Bronchial epithelial cell (primary cell): ENCODE measurements at regions not wholly inside any gene's neighbourhood (a gene's known extent, or its start where the extent isn't known, plus 50 kb on each side); places are given as distances from the start of the nearest gene placed in this dataset.

Source experiments
- DNase-seq: peaks from one replicate; pipeline ENCODE4 v3.0.0-alpha.2; 2010; ENCODE audit warnings: low read depth
- FAIRE-seq: peaks from 2 replicates; lab custom pipeline; 2011; peaks lifted over from hg19 to GRCh38; lab: Jason Lieb, UNC
- H3K27me3 ChIP-seq: 2 replicates; pipeline ENCODE4 v1.5.1; 2011; ENCODE audit warnings: low read length; ENCODE audit not compliant: control insufficient read depth, insufficient read depth
- H3K36me3 ChIP-seq: 2 replicates; pipeline ENCODE4 v1.5.1; 2011; ENCODE audit warnings: low read length; ENCODE audit not compliant: control insufficient read depth, insufficient read depth
- H3K4me3 ChIP-seq: 2 replicates; pipeline ENCODE4 v1.5.1; 2011; ENCODE audit warnings: mild to moderate bottlenecking, low read depth, low read length, control low read depth
- TF ChIP-seq, protein P1 (sequence below): IDR thresholded peaks from 2 replicates; pipeline ENCODE4 v1.5.1; 2011; ENCODE audit warnings: mild to moderate bottlenecking, moderate library complexity, low read length, control low read depth, inconsistent platforms; ENCODE audit not compliant: insufficient read depth, severe bottlenecking

DNA sequence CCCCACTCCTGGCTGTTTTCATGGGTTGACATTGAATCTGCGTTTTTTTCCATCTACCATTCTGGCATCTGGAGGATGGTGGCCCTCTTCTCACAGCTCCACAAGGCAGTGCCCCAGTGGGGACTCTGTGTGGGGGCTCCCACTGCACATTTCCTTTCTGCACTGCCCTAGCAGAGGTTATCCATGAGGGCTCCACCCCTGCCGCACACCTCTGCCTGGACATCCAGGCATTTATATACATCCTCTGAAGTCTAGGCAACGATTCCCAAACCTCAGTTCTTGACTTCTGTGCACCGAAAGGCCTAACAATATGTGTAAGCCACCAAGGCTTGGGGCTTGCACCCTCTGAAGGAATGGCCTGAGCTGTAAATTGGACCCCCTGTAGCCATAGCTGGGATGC lies 147.9 kb upstream of the FMN2 start:
- no peaks in the 10 kb centered on the region for H3K36me3 ChIP-seq
- no peak overlapping the region for H3K4me3 ChIP-seq
- DNase-seq = no peak
- TF ChIP-seq, protein P1, sequence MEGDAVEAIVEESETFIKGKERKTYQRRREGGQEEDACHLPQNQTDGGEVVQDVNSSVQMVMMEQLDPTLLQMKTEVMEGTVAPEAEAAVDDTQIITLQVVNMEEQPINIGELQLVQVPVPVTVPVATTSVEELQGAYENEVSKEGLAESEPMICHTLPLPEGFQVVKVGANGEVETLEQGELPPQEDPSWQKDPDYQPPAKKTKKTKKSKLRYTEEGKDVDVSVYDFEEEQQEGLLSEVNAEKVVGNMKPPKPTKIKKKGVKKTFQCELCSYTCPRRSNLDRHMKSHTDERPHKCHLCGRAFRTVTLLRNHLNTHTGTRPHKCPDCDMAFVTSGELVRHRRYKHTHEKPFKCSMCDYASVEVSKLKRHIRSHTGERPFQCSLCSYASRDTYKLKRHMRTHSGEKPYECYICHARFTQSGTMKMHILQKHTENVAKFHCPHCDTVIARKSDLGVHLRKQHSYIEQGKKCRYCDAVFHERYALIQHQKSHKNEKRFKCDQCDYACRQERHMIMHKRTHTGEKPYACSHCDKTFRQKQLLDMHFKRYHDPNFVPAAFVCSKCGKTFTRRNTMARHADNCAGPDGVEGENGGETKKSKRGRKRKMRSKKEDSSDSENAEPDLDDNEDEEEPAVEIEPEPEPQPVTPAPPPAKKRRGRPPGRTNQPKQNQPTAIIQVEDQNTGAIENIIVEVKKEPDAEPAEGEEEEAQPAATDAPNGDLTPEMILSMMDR = no peak
- no peak for FAIRE-seq
- no peaks in the 10 kb centered on the region for H3K27me3 ChIP-seq

DNA sequence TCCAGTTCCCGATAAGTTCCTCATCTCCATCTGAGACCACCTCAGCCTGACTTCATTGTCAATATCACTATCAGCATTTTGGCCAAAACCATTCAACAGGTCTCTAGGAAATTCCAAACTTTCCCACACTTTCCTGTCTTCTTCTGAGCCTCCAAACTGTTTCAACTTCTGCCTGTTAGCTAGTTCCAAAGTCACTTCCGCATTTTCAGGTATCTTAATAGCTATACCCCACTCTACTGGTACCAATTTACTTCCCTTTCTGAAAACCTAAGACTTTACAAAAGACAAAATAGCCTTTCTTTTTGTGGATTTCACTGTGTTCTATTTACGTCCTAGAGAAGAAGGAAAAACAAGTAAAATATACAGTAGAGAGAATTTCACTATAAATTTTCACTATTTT lies 147.0 kb upstream of the FMN2 start:
- FAIRE-seq = no peak
- no peaks in the 10 kb centered on the region for H3K36me3 ChIP-seq
- no peak for DNase-seq

DNA sequence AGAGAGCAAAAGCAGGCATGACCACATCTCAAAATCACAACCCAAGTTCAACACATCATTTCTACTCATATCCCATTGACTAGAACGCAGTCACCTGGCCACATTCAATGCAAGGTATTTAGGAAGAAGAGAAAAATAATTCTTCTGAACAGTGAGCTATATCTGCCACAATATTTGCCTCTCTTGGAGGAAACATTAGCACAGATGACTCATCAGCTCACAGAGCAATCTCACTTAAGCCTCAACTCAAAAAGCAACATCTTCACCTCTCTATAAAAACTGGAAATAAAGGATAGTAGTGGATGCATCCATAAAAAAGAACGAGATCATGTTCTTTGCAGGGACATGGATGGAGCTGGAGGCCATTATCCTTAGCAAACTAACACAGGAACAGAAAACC lies 143.9 kb upstream of the FMN2 start:
- H3K27me3 ChIP-seq = no peaks in the 10 kb centered on the region
- H3K36me3 ChIP-seq = no peaks in the 10 kb centered on the region
- TF ChIP-seq, protein P1 = no peak
- FAIRE-seq (no peak), DNase-seq (peak; percentile 3)
- H3K4me3 ChIP-seq = no peak overlapping the region

More for the DNA sequence above, 147.0 kb upstream of the FMN2 start:
- Histone ChIP-seq H3K4me3 (no peak overlapping the region), H3K27me3 (no peaks in the 10 kb centered on the region)
- TF ChIP-seq, protein P1 = no peak

DNA sequence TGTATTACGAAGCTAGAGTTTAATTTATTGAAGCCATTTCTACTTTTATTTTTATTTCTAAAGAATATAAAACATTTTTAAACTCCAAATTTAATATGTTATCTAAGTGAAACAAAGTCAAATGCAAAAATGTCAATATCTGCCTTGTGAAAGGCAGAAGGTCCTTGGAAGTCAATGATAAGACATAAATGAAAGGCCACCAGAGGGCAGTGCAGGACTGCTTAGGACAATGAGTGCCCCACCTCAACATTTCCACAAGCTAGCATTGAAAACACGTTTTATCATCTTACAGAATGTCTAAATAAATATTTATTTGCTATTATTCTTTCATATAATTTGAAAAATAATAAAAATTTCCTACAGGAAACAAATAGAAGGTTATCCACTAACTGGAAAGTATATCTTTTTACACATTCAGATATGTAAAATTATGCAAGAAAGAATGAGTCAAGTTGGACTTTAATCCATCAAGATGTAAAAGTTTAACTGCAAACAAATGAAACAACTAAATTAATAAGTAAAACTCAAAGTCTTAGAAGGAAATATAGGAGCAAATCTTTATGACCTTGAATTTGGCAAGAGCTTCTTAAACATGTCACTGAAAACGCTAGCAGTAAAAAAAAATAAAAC lies 140.1 kb upstream of the FMN2 start:
- FAIRE-seq (no peak), DNase-seq (peak; percentile 52)
- H3K27me3 ChIP-seq = no peaks in the 10 kb centered on the region
- no peak overlapping the region for H3K4me3 ChIP-seq
- TF ChIP-seq, protein P1 = peak; percentile 45
- no peaks in the 10 kb centered on the region for H3K36me3 ChIP-seq

DNA sequence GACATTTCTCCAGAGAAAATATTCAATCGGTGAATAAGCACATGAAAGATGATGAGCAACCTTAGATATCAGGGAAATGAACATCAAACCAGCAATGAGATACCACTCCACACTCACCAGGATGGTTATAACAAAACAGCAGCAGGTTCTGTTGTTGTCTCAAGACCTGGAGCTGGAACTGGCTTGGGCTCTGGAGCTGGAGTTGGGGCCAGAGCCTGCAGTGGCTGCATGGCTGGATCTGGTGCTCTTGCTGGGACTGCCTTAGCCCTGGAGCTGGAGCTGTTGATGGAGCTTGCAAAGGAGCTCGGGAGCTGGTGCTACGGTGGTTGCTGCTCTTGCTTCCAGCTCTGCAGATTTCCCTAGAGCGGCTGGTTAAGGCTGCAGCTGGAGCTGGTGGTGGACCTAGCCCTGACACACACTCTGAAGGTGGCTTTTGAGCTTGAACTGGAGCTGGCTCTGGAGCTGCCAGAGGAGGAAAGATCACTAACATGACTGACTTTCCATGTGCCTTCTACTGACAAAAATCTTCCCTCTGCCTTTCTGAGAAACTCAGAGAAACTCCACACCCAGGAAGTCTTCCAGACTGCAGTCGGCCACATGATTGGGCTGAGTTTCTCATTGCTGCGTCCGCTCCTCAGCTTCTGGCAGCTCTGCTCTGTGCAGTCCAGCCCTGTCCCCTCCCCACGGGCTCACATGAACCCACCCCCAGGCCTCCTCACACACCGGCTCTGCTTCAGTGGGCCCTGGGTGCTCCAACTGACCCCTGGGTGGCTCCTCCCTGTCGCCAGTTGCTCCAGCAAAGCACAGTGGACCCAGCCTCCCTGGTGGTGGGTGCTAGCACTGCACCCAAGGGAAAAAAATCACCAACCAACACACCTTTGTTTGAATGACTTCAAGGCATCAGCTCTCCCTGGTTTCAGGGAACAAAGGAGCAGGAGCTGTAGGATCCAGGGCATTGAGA lies 139.1 kb upstream of the FMN2 start:
- Histone ChIP-seq H3K27me3 (no peaks in the 10 kb centered on the region), H3K36me3 (no peaks in the 10 kb centered on the region), H3K4me3 (no peak overlapping the region)
- DNase-seq (no peak), FAIRE-seq (no peak)
- TF ChIP-seq, protein P1 = peak; percentile 26
